HG03103 (cell line): ENCODE measurements at regions not wholly inside any gene's neighbourhood (a gene's known extent, or its start where the extent isn't known, plus 50 kb on each side); places are given as distances from the start of the nearest gene placed in this dataset.
"Not testable (repeated sequence)": the region's sequence is repeated elsewhere in the genome, so short reads cannot be mapped to it uniquely, and the experiment has no call there.

Source experiments
- ATAC-seq: cut with Tn5 transposase; IDR thresholded peaks from one replicate; pipeline ENCODE4 v1.9.1; 2021; ENCODE audit warnings: low read depth; ENCODE audit not compliant: unreplicated experiment

DNA sequence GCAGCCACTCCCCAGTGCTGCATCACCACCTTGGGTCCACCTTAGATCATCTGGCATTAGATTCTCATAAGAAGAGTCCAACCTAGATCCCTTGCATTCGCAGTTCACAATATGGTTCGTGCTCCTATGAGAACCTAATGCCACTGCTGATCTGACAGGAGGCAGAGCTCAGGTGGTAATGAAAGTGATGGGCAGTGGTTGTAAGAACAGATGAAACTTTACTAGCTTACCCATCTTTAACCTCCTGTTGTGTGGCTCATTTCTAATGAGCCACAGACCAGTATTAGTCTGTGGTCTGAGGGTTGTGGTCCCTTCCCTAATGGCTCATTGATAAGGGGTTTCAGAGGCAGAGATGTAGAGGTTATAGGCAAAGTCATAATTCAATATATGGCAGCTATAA, 615.9 kb upstream of the MIS18BP1 start:
- ATAC-seq: no peak

DNA sequence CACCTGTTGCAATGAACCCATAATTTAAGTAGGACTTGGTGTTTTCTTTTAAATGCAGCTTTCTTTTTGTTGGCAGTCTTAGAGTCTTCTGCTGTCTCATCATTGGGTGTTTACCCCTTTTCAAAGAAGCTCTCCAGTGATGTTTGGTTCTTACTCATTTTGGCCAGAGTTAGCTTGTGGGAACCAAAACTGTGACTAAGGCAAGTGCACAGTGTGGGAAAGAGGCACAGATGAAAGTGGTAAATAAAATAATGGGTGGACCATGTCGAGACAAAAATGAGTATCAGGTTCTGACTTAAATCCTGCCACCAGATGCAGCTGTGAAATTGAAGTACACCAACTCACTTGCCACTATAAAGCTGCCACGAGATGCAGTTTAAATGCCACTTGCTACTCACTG, 615.4 kb upstream of the MIS18BP1 start:
- ATAC-seq: peak; percentile 64

DNA sequence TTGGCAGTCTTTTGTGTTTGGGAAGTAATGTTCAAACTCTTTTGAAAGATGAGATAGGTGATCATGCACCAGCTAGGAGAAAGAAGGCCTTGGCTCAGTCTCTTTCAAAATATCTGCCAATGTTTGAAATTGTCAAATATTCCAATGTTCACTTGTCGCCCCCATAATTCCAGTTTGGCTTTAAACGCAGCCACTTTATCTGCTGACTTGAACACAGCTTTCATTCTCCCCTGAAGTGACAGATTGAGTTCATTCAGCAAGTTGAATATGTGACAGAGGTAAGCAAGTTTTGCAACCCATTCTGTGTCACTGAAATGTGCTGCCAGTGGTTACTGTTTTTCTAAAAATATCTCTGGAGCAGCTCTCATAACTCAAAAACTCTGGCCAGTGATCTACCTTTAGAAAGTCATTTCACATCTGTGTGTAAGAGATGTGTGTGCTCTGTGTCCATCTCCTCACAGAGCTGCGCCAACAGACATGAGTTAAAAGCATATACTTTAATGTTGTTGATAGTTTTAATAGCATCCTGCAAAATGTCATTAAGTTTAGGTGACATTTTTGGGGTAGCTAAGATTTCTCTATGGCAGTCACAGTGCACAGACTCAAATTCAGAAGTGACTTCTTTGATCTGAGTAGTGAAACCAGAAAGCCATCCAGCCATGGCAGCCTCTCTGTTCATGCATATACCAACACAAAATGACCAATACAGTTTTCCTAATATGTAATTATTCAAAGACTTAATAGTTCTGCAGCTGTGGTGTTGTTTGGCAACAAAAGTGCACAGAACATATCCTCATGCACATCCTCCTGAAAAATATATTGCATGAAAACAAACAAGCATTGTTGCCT, 614.3 kb upstream of the MIS18BP1 start:
- peak; percentile 47 for ATAC-seq

DNA sequence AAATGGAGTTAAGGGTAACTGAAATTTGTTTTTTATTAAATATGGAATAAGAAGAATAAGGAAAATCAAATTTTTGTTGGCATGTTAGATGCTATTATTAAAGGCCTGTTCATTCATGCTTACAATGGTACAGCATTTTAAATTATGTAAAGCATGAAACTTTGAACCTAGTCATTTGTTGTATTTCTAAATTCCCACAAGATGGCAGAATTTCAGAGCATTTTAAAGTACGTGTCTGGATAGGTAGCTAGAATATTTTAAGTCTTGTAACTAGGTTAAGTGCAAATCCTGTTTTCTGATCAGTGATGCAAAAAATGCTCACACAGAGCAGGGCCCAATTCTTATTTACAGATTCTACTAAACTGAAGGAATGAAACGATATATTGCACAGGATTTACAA, 585.6 kb upstream of the MIS18BP1 start:
- ATAC-seq: no peak

- no peak for ATAC-seq
Observed at GRCh38 chr14:45819107-45819506, 566.1 kb upstream of the MIS18BP1 start.

DNA sequence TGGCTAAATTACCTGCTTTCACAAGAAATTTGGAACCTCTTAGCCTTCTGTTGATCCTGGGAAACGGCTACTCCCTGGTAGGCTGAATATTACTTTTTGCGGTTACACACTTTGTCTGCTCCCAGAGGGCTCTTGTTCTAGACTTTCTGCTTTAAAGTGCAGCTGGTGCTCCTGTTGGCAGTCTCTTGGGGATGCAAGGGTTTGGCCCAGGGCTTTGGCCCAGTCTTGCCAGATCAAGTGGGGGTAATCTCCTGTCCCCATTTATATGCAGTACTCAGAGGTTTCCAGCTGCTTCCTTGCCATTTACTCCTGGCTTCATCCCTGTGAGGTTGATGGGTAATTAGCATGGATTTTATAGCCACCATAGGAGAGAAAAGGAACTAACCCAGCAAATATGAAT, 558.2 kb upstream of the MIS18BP1 start:
- ATAC-seq: no peak

DNA sequence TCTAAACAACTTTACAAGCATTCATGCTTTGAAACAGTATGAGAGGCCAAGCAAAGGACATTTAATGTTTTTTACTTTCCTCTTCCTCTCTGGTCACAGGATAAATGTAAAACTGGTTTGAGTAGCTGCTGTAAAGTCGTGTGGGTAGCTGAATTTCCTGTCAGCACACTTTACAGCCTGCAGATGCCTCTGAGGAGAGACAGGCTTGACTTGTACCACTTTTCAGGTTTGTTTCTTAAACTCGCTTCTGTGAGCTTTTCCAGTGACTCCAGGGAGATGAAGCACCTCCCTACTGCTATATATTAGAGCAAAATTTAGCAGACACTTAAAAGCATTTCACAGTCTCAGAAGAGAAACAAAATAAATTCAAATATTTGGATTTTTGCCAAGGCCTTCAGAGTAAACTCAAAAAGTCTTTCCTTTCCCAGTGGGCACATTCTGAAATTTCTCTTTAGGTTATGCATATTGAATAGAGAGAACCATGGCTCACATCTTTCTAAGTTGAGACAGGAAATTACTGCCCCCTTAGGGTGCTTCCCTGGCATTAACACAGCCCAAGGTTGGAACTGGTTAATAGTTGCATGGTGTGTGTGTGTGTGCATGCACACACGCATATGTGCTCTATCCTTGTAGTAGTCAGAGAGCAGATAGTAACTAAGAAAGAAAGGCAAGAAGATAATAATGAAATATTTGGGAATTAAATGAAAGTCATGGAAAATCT, 557.3 kb upstream of the MIS18BP1 start:
- ATAC-seq: no peak

DNA sequence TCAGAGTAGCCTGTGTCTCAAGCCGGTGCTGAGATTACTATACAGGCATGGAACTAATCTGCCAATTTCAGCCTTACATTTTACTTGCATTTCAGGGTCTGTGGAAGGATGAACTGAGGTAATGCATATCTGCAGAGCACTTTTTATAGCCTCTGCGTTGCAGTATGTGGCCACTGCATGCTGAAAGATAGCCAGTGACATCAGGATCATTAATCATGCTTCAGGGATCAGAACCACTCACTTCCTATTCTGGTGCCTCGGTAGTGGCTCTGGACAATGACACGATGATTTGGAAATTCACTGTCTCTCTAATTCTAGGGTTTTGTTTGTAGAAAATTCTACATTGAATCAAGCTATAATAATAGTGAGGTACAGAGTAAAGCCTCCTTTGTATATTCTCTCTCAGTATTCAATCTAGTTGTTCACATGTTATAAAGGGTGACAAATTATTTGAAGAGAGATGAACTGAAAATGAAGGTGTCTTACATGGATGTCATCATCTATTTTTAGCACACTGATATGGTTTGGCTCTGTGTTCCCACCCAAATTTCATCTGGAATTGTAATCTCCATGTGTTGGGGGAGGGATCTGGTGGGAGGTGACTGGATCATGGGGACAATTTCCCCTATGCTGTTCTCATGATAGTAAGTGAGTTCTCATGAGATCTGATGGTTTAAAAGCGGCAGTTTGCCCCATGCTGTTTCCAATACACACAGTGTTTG, 554.3 kb upstream of the MIS18BP1 start:
- no peak for ATAC-seq

GRCh38 chr14:45799511-45799910, 546.5 kb upstream of the MIS18BP1 start:
- ATAC-seq: no peak

GRCh38 chr14:45798659-45799058, 545.7 kb upstream of the MIS18BP1 start:
- ATAC-seq: no peak

- not testable (repeated sequence) for ATAC-seq
Observed at GRCh38 chr14:45796006-45796405, 543.0 kb upstream of the MIS18BP1 start.

GRCh38 chr14:45793081-45793480, 540.1 kb upstream of the MIS18BP1 start:
- ATAC-seq: no peak

DNA sequence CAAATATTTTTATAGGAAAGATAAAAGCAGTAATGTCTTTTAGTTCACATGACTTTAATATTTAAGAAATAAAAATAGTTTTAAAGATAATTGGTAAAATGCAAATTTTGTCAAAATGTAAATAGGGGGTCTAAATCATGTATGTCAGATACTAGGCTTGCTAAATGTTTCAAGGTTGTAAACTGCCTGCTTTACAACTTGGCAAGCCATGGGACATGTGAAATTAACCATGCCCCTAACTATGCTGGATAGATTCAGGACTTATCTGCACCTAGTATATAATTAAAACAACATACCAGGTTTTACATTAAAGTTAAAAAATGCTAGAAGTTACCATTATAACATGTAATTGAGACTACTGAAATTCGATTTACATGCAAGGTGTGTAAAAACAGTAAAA, 537.3 kb upstream of the MIS18BP1 start:
- ATAC-seq: no peak

GRCh38 chr14:45787167-45787566, 534.2 kb upstream of the MIS18BP1 start:
- no peak for ATAC-seq

DNA sequence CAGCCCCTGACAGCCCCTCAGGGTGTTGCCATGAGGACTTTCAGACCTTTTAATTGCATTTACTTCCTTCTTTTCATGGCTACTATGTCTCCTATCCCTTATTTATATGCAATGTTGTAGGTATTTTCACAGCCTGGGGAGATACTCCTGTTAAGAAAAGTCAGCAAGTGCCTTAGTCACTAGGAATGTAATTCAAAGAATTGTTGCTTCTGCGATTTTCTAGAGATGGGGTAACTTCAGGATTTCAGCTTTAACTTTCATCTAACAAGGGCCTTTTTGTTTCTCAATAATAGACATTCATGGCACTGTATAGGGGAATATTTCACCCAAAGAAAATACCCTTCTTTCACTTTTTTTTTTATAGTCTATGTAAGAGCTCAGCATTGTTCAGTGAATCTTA, 533.3 kb upstream of the MIS18BP1 start:
- no peak for ATAC-seq

- no peak for ATAC-seq
Observed at GRCh38 chr14:45785240-45785639, 532.2 kb upstream of the MIS18BP1 start.

- no peak for ATAC-seq
Observed at GRCh38 chr14:45766247-45766646, 513.2 kb upstream of the MIS18BP1 start.

GRCh38 chr14:45757655-45758054, 504.7 kb upstream of the MIS18BP1 start:
- ATAC-seq: no peak

- not testable (repeated sequence) for ATAC-seq
Observed at GRCh38 chr14:45756412-45756811, 503.4 kb upstream of the MIS18BP1 start.

GRCh38 chr14:45743884-45744283, 490.9 kb upstream of the MIS18BP1 start:
- ATAC-seq: no peak

GRCh38 chr14:45742187-45742586, 489.2 kb upstream of the MIS18BP1 start:
- ATAC-seq: no peak
